ENCODE measurements at regions not wholly inside any gene's neighbourhood (a gene's known extent, or its start where the extent isn't known, plus 50 kb on each side); places are given as distances from the start of the nearest gene placed in this dataset.

GRCh38 chr3:18827664-18828063, 320.6 kb upstream of the KCNH8 start:
- H3K27me3 Mint-ChIP-seq (ENCODE audit: low read depth): no peaks in the 10 kb centered on the region
- no peaks in the 10 kb centered on the region for H3K9me3 Mint-ChIP-seq
- Histone ChIP-seq H3K27ac (ENCODE audit: insufficient read length, low read depth, low read length) (no peak overlapping the region), H3K14ac (ENCODE audit: insufficient read depth, low read length) (no peak overlapping the region), H3K18ac (ENCODE audit: insufficient read length, low read depth, low read length) (no peak overlapping the region), H3K23ac (ENCODE audit: insufficient read length, low read depth, low read length) (no peak overlapping the region), H4K8ac (replicated peaks; ENCODE audit: insufficient read length, low read depth, low read length) (no peak overlapping the region), H3K56ac (ENCODE audit: insufficient read length, low read depth, low read length) (no peak overlapping the region), H4K91ac (ENCODE audit: insufficient read length, low read depth, low read length) (no peak overlapping the region), H4K5ac (ENCODE audit: insufficient read length, low read depth, low read length) (no peak overlapping the region), H3K23me2 (ENCODE audit: insufficient read length, low read depth, low read length, poor library complexity, severe bottlenecking) (no peaks in the 10 kb centered on the region), H3K79me2 (ENCODE audit: insufficient read depth, low read length) (no peaks in the 10 kb centered on the region), H3K9me3 (ENCODE audit: control insufficient read depth, low read depth, low read length) (no peaks in the 10 kb centered on the region), H2AK5ac (ENCODE audit: insufficient read length, low read length) (no peak overlapping the region), H3K4me1 (ENCODE audit: insufficient read depth, low read length) (no peaks in the 10 kb centered on the region), H3T11ph (ENCODE audit: low read length) (no peak overlapping the region), H3K4ac (ENCODE audit: low read depth, low read length) (no peak overlapping the region), H2AFZ (ENCODE audit: low read length) (no peak overlapping the region), H2BK5ac (ENCODE audit: insufficient read length, low read length) (no peak overlapping the region), H4K20me1 (ENCODE audit: control insufficient read depth, insufficient read depth, insufficient read length) (no peaks in the 10 kb centered on the region), H2BK15ac (ENCODE audit: low read depth, low read length) (no peak overlapping the region), H3K4me2 (ENCODE audit: insufficient read depth, insufficient read length, low read length) (no peak overlapping the region), H3K27me3 (ENCODE audit: insufficient read depth, low read length) (no peaks in the 10 kb centered on the region), H3K9ac (ENCODE audit: extremely low read depth, insufficient read length, low read length) (no peak overlapping the region), H2BK20ac (ENCODE audit: low read depth, low read length, poor library complexity, severe bottlenecking) (no peak overlapping the region), H2BK12ac (ENCODE audit: insufficient read length, low read depth, low read length) (no peak overlapping the region), H3K79me1 (ENCODE audit: insufficient read depth, low read depth, low read length, poor library complexity, severe bottlenecking) (no peaks in the 10 kb centered on the region), H2BK120ac (ENCODE audit: low read depth, low read length, poor library complexity, severe bottlenecking) (no peak overlapping the region)
- H3K4me3 Mint-ChIP-seq: no peak overlapping the region
- no CpG with 5 or more reads among the region's 3 CpGs for WGBS (ENCODE audit: extremely low coverage, insufficient read length, low lambda C conversion rate)
- H3K4me1 Mint-ChIP-seq: no peaks in the 10 kb centered on the region; a peak in 2 of 4 replicates
- peak overlapping the region in 1 of 3 experiments; percentile 26; a peak in 2 of 7 replicates for H3K27ac Mint-ChIP-seq
- no peak for TF ChIP-seq CTCF (conservative IDR thresholded peaks at IDR 0.05)
- H3K36me3 Mint-ChIP-seq (ENCODE audit: insufficient read depth in 1 of 3, low read depth in 3 of 3): no peaks in the 10 kb centered on the region
- DNase-seq: no peak
